Breast epithelium (tissue), 4 donors: ENCODE measurements at regions not wholly inside any gene's neighbourhood (a gene's known extent, or its start where the extent isn't known, plus 50 kb on each side); places are given as distances from the start of the nearest gene placed in this dataset.
A peak's percentile ranks its signal among the peaks of the same experiment; 100 is the strongest.

Experiments used
- DNase-seq, 2 donors: peaks; one replicate each; pipeline ENCODE4 v3.0.0-alpha.2; 2019; ENCODE audit warnings: low spot score in 2 of 2
- H3K27ac ChIP-seq, 2 donors: fragments of 200-600 bp; sonication (generic) in 1 of 2; one replicate each; pipeline ENCODE4 v1.5.1; 2016 to 2019; ENCODE audit warnings: mild to moderate bottlenecking in 1 of 2
- H3K27me3 ChIP-seq, 2 donors: fragments of 200-600 bp; sonication (generic) in 1 of 2; one replicate each; pipeline versions ENCODE4 v1.5.1 to v1.6.0; 2017 to 2019; ENCODE audit warnings: control low read depth in 1 of 2, mild to moderate bottlenecking in 1 of 2
- H3K36me3 ChIP-seq: fragments of 200-600 bp; one replicate; pipeline ENCODE4 v1.5.1; 2019
- H3K4me1 ChIP-seq, 2 donors: fragments of 200-600 bp; sonication (generic); one replicate each; pipeline ENCODE4 v1.5.1; 2016 to 2019; ENCODE audit warnings: control low read depth in 1 of 2
- H3K4me3 ChIP-seq, 3 donors: fragments of 200-600 bp; sonication (generic); 1 replicate in 2 of 3; 2 replicates in 1 of 3; pipeline ENCODE4 v1.5.1; 2016 to 2019; ENCODE audit warnings: mild to moderate bottlenecking in 3 of 3, moderate library complexity in 2 of 3
- H3K9me3 ChIP-seq, 2 donors: fragments of 200-600 bp; sonication (generic) in 1 of 2; one replicate each; pipeline ENCODE4 v1.5.1; 2016 to 2019; ENCODE audit warnings: control low read depth in 1 of 2
- POLR2A ChIP-seq: fragments of 450-650 bp; IDR thresholded peaks from one replicate; pipeline ENCODE4 v1.6.1; 2016; ENCODE audit warnings: antibody characterized with exemption, mild to moderate bottlenecking, moderate library complexity
- POLR2AphosphoS5 ChIP-seq, 3 donors: sonication (generic); formaldehyde crosslinking; IDR thresholded peaks; one replicate each; pipeline ENCODE4 v1.6.1; 2017; ENCODE audit warnings: antibody characterized with exemption in 3 of 3
- intact Hi-C: fragments of 100-400 bp; cut with DNase I; formaldehyde crosslinking; loops from one replicate; pipeline ENCODE4 v1.15.1; 2023; ENCODE audit warnings: low total_unique reads
- TF ChIP-seq, protein P1 (sequence below), 3 donors: fragments of 450-650 bp; IDR thresholded peaks; one replicate each; pipeline ENCODE4 v1.5.1; 2016 to 2017; ENCODE audit warnings: antibody characterized with exemption in 3 of 3, mild to moderate bottlenecking in 3 of 3, moderate library complexity in 3 of 3

- TF ChIP-seq POLR2AphosphoS5 (IDR thresholded peaks at IDR 0.05): no peak
- TF ChIP-seq POLR2A: no peak
- TF ChIP-seq, protein P1, sequence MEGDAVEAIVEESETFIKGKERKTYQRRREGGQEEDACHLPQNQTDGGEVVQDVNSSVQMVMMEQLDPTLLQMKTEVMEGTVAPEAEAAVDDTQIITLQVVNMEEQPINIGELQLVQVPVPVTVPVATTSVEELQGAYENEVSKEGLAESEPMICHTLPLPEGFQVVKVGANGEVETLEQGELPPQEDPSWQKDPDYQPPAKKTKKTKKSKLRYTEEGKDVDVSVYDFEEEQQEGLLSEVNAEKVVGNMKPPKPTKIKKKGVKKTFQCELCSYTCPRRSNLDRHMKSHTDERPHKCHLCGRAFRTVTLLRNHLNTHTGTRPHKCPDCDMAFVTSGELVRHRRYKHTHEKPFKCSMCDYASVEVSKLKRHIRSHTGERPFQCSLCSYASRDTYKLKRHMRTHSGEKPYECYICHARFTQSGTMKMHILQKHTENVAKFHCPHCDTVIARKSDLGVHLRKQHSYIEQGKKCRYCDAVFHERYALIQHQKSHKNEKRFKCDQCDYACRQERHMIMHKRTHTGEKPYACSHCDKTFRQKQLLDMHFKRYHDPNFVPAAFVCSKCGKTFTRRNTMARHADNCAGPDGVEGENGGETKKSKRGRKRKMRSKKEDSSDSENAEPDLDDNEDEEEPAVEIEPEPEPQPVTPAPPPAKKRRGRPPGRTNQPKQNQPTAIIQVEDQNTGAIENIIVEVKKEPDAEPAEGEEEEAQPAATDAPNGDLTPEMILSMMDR (IDR thresholded peaks at IDR 0.05): no peak
- no peaks in the 10 kb centered on the region for H3K36me3 ChIP-seq
- H3K9me3 ChIP-seq: no peaks in the 10 kb centered on the region
- peak in 1 of 2 donors; percentile 31 for DNase-seq
- H3K4me1 ChIP-seq: no peaks in the 10 kb centered on the region
- H3K27ac ChIP-seq: no peak overlapping the region
- no peak overlapping the region for H3K4me3 ChIP-seq
- H3K27me3 ChIP-seq: no peaks in the 10 kb centered on the region
- intact Hi-C loops: no loop called here
These were observed 246.8 kb upstream of the RAB6C start for GRCh38 chr2:129732630-129733026.

GRCh38 chr2:129733041-129733440, 246.4 kb upstream of the RAB6C start:
- H3K36me3 ChIP-seq: no peaks in the 10 kb centered on the region
- no peak overlapping the region for H3K27ac ChIP-seq
- no peaks in the 10 kb centered on the region for H3K27me3 ChIP-seq
- H3K9me3 ChIP-seq: no peaks in the 10 kb centered on the region
- intact Hi-C loops: no loop called here
- H3K4me1 ChIP-seq: no peaks in the 10 kb centered on the region
- H3K4me3 ChIP-seq: no peak overlapping the region
- TF ChIP-seq POLR2A: no peak
- no peak for TF ChIP-seq POLR2AphosphoS5 (IDR thresholded peaks at IDR 0.05)
- TF ChIP-seq, protein P1 (IDR thresholded peaks at IDR 0.05): no peak
- DNase-seq: peak in 1 of 2 donors; percentile 30

DNA sequence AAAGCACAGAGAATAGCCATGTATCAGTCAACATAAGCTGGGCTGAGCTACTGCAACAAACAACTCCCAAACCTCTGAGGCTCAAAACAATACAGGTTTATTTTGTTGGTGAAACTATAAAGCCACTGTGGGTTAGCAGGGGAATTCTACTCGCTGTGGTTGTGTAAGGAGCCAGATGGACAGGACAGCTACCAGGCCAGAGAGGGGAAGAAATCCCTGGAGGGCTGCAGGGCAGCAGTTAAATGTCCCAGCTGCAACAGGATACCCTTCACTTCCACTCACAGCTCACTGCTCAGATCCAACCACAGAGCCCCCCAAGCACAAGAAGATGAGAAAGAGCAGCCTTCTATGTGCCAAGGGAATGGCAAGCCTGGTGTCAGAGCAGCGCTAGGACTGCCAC, 245.9 kb upstream of the RAB6C start:
- no peak for DNase-seq
- Histone ChIP-seq H3K9me3 (no peaks in the 10 kb centered on the region), H3K4me3 (no peak overlapping the region), H3K4me1 (no peaks in the 10 kb centered on the region), H3K27me3 (no peaks in the 10 kb centered on the region), H3K36me3 (no peaks in the 10 kb centered on the region), H3K27ac (no peak overlapping the region)
- intact Hi-C loops: no loop called here
- TF ChIP-seq POLR2AphosphoS5 (IDR thresholded peaks at IDR 0.05): no peak
- TF ChIP-seq POLR2A: no peak
- TF ChIP-seq, protein P1 (IDR thresholded peaks at IDR 0.05): no peak

DNA sequence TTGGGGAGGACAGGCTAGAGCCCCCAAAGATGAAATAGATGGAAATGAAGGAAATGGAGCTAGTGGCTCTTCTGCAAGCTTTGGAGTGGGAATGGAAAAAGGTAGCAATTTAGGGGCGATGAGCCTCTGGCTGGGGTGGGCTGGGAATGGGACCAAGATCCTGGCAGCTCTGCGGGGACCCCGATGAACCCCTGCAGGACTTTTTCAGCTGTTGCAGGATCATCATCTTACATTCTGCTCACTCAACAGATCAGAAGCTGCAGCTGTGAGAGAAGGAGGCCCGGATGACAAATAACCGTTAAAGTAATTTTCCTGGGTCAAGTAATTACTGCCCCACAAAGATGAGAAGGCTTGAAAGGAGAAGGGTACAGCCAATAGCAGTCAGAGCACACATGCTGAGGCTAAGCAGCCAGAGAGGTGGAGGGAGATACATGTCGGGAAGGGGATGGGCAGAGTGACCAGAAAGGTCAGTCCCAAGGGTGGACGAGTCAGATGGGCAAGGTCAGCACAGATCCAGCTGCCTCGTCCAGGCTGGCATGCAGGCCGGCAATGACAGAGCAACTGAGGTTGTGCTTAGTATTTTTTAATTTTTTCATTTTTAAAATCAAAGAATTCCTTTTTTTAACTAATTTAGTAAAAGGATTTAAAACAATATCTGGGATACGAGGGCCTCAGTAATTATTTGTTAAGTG, 245.0 kb upstream of the RAB6C start:
- Histone ChIP-seq H3K4me1 (no peaks in the 10 kb centered on the region), H3K4me3 (no peak overlapping the region), H3K9me3 (no peaks in the 10 kb centered on the region), H3K36me3 (no peaks in the 10 kb centered on the region), H3K27ac (no peak overlapping the region), H3K27me3 (no peaks in the 10 kb centered on the region)
- DNase-seq: no peak
- TF ChIP-seq, protein P1 (IDR thresholded peaks at IDR 0.05): no peak
- no peak for TF ChIP-seq POLR2A
- TF ChIP-seq POLR2AphosphoS5 (IDR thresholded peaks at IDR 0.05): no peak
- intact Hi-C loops: no loop called here

DNA sequence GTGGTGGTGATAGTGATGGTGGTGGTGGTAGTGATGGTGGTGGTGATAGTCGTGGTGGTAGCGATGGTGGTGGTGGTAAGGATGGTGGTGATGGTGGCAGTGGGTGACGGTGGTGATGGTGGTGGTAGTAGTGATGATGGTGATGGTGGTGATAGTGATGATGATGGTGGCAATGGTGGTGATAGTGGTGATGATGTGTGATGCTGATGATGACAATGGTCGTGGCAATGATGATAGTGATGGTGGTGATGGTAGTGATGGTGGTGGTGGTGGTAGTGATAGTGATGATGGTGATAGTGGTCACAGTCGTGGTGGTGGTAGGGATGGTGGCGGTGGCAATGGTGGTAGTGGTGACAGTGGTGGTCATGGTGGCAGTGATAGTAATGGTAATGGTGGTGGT, 243.9 kb upstream of the RAB6C start:
- TF ChIP-seq POLR2A (no peak), POLR2AphosphoS5 (IDR thresholded peaks at IDR 0.05) (no peak)
- intact Hi-C loops: no loop called here
- DNase-seq: no peak

More for the DNA sequence above, 243.9 kb upstream of the RAB6C start:
- Histone ChIP-seq H3K4me3 (no peak overlapping the region), H3K27ac (no peak overlapping the region), H3K9me3 (no peaks in the 10 kb centered on the region), H3K27me3 (no peaks in the 10 kb centered on the region), H3K4me1 (no peaks in the 10 kb centered on the region), H3K36me3 (no peaks in the 10 kb centered on the region)
